A673 (cell line): ENCODE measurements at regions not wholly inside any gene's neighbourhood (a gene's known extent, or its start where the extent isn't known, plus 50 kb on each side); places are given as distances from the start of the nearest gene placed in this dataset.

Experiments used
- BruUV-seq: library from RNA; stranded (reverse); fragments of 400-500 nt; replicated peaks from 2 replicates; lab custom pipeline; 2021; lab: Mats Ljungman, UMichigan
- CTCF ChIA-PET: fragments of 300-600 bp; sonication (Branson Sonifier 250); formaldehyde crosslinking; loops from one replicate; lab custom pipeline; 2022; ENCODE audit warnings: antibody characterized with exemption; lab: Charles Lee
- POLR2A ChIA-PET: fragments of 300-600 bp; sonication (Branson Sonifier 250); formaldehyde crosslinking; loops from one replicate; lab custom pipeline; 2022; ENCODE audit warnings: antibody characterized with exemption; ENCODE audit not compliant: low non-redundant PET; lab: Charles Lee
- DNase-seq: peaks from one replicate; pipeline ENCODE4 v3.0.0-alpha.2; 2015; ENCODE audit warnings: low spot score
- H3K27ac ChIP-seq: fragments of 200-600 bp; sonication (generic); 2 replicates; pipeline ENCODE4 v1.5.1; 2016; ENCODE audit warnings: mixed run types, low read depth, mild to moderate bottlenecking, mixed read lengths, antibody characterized with exemption, low read length; ENCODE audit not compliant: poor library complexity, severe bottlenecking
- H3K27me3 ChIP-seq: fragments of 200-600 bp; sonication (generic); replicated peaks from 2 replicates; pipeline ENCODE4 v1.6.1; 2017; ENCODE audit warnings: mixed run types, low read depth, mild to moderate bottlenecking, mixed read lengths, antibody characterized with exemption, low read length; ENCODE audit not compliant: insufficient read depth, poor library complexity
- H3K36me3 ChIP-seq: fragments of 200-600 bp; sonication (generic); 2 replicates; pipeline ENCODE4 v1.6.1; 2016; ENCODE audit warnings: mixed run types, mild to moderate bottlenecking, mixed read lengths, antibody characterized with exemption, low read length; ENCODE audit not compliant: insufficient read depth, poor library complexity, severe bottlenecking
- H3K4me1 ChIP-seq: fragments of 200-600 bp; sonication (generic); 2 replicates; pipeline ENCODE4 v1.6.1; 2017; ENCODE audit warnings: mixed run types, mild to moderate bottlenecking, mixed read lengths, antibody characterized with exemption, low read length; ENCODE audit not compliant: insufficient read depth, poor library complexity, severe bottlenecking
- H3K4me3 ChIP-seq: fragments of 200-600 bp; sonication (generic); 2 replicates; pipeline ENCODE4 v1.5.1; 2016; ENCODE audit warnings: low read depth, mixed run types, mild to moderate bottlenecking, mixed read lengths, low read length; ENCODE audit not compliant: poor library complexity, severe bottlenecking
- H3K9me3 ChIP-seq: fragments of 200-600 bp; sonication (generic); 2 replicates; pipeline ENCODE4 v1.6.1; 2016; ENCODE audit warnings: mixed run types, low read depth, mild to moderate bottlenecking, mixed read lengths, antibody characterized with exemption, low read length; ENCODE audit not compliant: poor library complexity, severe bottlenecking
- EZH2 ChIP-seq: fragments of 200-600 bp; sonication (generic); IDR thresholded peaks from 2 replicates; pipeline ENCODE4 v1.6.1; 2017; ENCODE audit warnings: borderline replicate concordance, low read depth, mild to moderate bottlenecking, mixed read lengths, antibody characterized with exemption, low read length; ENCODE audit not compliant: poor library complexity, severe bottlenecking
- intact Hi-C: fragments of 100-400 bp; cut with micrococcal nuclease; formaldehyde crosslinking; loops from one replicate; pipeline ENCODE4 v1.10.0; 2022; ENCODE audit not compliant: unreplicated experiment
- TF ChIP-seq, protein P1 (sequence below): fragments of 300-800, 200-600 bp; sonication (generic); conservative IDR thresholded peaks from 2 replicates; pipeline ENCODE4 v1.5.1; 2017; ENCODE audit warnings: low read depth, mild to moderate bottlenecking, antibody characterized with exemption, low read length, moderate library complexity, mixed read lengths

DNA sequence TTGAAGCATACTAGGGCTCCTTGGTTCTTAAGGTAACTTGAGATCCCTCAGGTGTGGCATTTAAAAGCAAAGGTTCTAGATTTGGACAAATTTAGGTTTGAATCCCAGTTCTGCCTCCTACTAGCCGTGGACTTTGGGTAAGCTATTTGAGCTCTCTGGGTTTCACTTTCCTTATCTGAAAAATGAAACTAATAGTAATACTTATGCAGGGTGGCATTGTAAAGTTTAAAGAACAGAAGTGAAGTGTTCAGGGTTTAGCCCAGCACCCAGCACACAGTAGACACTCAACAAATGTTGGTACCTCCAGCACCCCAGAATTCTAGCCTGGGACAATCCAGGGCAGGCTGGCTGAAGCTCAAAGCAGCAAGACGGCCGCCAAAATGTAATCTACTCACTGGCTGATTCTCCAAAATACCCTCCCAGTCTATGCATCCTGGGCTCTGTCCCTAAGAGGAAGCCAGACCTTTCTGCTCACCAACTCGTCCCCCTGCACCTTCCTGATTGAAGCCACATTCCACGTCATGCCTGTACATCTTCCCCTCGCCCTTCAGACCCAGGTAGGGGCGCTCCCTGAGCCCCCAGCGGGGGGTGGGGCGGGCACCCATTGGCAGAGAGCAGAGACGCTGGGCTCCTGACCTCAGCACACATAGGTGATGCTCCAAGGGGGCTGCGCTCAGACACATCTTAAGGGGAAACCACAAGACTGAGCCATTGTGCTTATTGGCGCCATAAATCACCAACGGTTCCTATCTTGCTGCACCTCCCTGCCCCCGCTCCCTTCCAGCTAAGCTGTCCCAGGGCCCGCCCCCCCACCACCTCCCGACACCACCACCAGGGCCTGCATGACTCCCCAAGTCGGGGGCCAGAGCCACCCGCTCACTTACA lies 160.6 kb downstream of the BCOR start:
- intact Hi-C loops, result no loop called here
- ChIA-PET CTCF (no interaction called here), POLR2A (no interaction called here)
- Histone ChIP-seq H3K9me3 (no peaks in the 10 kb centered on the region), H3K4me3 (no peak overlapping the region), H3K4me1 (peaks cover 11% of the 10 kb centered on the region), H3K36me3 (no peaks in the 10 kb centered on the region), H3K27me3 (no peaks in the 10 kb centered on the region), H3K27ac (no peak overlapping the region)
- TF ChIP-seq, protein P1, sequence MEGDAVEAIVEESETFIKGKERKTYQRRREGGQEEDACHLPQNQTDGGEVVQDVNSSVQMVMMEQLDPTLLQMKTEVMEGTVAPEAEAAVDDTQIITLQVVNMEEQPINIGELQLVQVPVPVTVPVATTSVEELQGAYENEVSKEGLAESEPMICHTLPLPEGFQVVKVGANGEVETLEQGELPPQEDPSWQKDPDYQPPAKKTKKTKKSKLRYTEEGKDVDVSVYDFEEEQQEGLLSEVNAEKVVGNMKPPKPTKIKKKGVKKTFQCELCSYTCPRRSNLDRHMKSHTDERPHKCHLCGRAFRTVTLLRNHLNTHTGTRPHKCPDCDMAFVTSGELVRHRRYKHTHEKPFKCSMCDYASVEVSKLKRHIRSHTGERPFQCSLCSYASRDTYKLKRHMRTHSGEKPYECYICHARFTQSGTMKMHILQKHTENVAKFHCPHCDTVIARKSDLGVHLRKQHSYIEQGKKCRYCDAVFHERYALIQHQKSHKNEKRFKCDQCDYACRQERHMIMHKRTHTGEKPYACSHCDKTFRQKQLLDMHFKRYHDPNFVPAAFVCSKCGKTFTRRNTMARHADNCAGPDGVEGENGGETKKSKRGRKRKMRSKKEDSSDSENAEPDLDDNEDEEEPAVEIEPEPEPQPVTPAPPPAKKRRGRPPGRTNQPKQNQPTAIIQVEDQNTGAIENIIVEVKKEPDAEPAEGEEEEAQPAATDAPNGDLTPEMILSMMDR, result no peak
- no peak for TF ChIP-seq EZH2
- no TSS peak for BruUV-seq
- DNase-seq, result no peak

DNA sequence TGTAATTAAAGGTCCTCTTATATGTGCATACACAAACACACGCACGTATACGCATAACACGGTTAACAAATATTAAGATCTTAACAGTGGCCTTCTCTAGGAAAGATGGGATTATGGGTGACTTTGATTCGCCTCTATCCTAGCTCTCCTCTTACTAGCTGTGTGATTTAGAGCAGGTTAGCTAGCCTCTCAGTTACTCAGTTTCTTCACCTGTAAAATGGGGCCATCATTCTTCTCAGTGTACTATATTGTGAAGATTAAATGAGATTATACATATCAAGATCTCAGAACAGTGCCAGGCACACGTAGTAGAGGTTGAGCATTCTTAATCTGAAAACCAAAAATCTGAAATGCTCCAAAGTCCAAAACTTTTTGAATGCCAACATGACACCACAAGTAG lies 159.3 kb downstream of the BCOR start:
- Histone ChIP-seq H3K27ac (no peak overlapping the region), H3K9me3 (no peaks in the 10 kb centered on the region), H3K27me3 (no peaks in the 10 kb centered on the region), H3K4me3 (no peak overlapping the region), H3K4me1 (peaks cover 11% of the 10 kb centered on the region), H3K36me3 (no peaks in the 10 kb centered on the region)
- CTCF ChIA-PET, result no interaction called here
- intact Hi-C loops, result no loop called here
- TF ChIP-seq, protein P1, result no peak
- TF ChIP-seq EZH2, result no peak
- no peak for DNase-seq
- POLR2A ChIA-PET, result no interaction called here
- no TSS peak for BruUV-seq

DNA sequence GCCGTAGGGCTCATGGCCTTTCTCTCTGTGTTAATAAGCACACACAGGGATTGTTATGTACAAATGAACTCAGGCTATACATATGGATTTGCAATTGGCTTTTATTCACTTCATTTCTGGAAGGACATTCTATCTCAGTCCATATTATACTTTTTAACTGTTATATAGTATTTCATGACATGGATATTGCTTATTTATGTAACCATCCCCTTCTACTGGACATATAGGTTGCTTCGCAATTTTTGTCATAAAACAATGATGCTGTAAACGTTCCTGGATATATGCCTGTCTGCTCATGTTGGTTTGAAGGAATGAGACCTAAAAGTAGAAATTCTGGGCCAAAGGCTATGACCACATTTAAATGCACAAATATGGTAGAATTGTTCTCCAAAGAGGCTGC lies 158.1 kb downstream of the BCOR start:
- POLR2A ChIA-PET, result no interaction called here
- H3K36me3 ChIP-seq, result no peaks in the 10 kb centered on the region
- peaks cover 11% of the 10 kb centered on the region for H3K4me1 ChIP-seq
- TF ChIP-seq, protein P1, result no peak
- no peak for TF ChIP-seq EZH2
- intact Hi-C loops, result no loop called here
- no peaks in the 10 kb centered on the region for H3K9me3 ChIP-seq
- CTCF ChIA-PET, result no interaction called here
- H3K27ac ChIP-seq, result no peak overlapping the region
- H3K4me3 ChIP-seq, result no peak overlapping the region
- DNase-seq, result no peak
- no TSS peak for BruUV-seq
- no peaks in the 10 kb centered on the region for H3K27me3 ChIP-seq
